Mesenchymal stem cell (in vitro differentiated cells and primary cell): ENCODE measurements at regions not wholly inside any gene's neighbourhood (a gene's known extent, or its start where the extent isn't known, plus 50 kb on each side); places are given as distances from the start of the nearest gene placed in this dataset.

Source experiments
- DNase-seq: peaks from one replicate; pipeline ENCODE4 v3.0.0-alpha.2; 2013
- H2AFZ ChIP-seq: one replicate; pipeline ENCODE4 v1.6.1; 2013; ENCODE audit warnings: low read depth, mild to moderate bottlenecking, control low read depth, inconsistent platforms, low read length, moderate library complexity
- H2AK5ac ChIP-seq: 2 replicates; pipeline ENCODE4 v1.6.1; 2013; ENCODE audit warnings: low read length, moderate library complexity, mild to moderate bottlenecking, inconsistent platforms; ENCODE audit not compliant: severe bottlenecking
- H2BK120ac ChIP-seq: one replicate; pipeline ENCODE4 v1.6.1; 2013; ENCODE audit warnings: low read depth, mild to moderate bottlenecking, inconsistent platforms, low read length, moderate library complexity
- H2BK12ac ChIP-seq, 2 experiments: one replicate each; pipeline ENCODE4 v1.6.1; 2013; ENCODE audit warnings: inconsistent platforms in 2 of 2, low read length in 2 of 2, mild to moderate bottlenecking in 2 of 2, moderate library complexity in 2 of 2, control low read depth in 1 of 2
- H2BK15ac ChIP-seq: one replicate; pipeline ENCODE4 v1.6.1; 2013; ENCODE audit warnings: mild to moderate bottlenecking, low read depth, inconsistent platforms; ENCODE audit not compliant: poor library complexity, severe bottlenecking
- H2BK5ac ChIP-seq: 2 replicates; pipeline ENCODE4 v1.6.1; 2013; ENCODE audit warnings: low read depth, mild to moderate bottlenecking, low read length, control low read depth, inconsistent platforms; ENCODE audit not compliant: poor library complexity, severe bottlenecking
- H3K14ac ChIP-seq, 2 experiments: one replicate each; pipeline ENCODE4 v1.6.1; 2013; ENCODE audit warnings: inconsistent platforms in 2 of 2, low read length in 2 of 2, control low read depth in 1 of 2, mild to moderate bottlenecking in 1 of 2, moderate library complexity in 1 of 2
- H3K18ac ChIP-seq, 2 experiments: one replicate each; pipeline ENCODE4 v1.6.1; 2013; ENCODE audit warnings: inconsistent platforms in 2 of 2, low read length in 2 of 2, control low read depth in 1 of 2, low read depth in 1 of 2, mild to moderate bottlenecking in 1 of 2
- H3K23ac ChIP-seq, 2 experiments: one replicate each; pipeline ENCODE4 v1.6.1; 2013; ENCODE audit warnings: inconsistent platforms in 2 of 2, low read length in 2 of 2, mild to moderate bottlenecking in 2 of 2, moderate library complexity in 2 of 2, control low read depth in 1 of 2
- H3K27ac ChIP-seq: 2 replicates; pipeline ENCODE4 v1.5.1; 2013; ENCODE audit warnings: mild to moderate bottlenecking, moderate library complexity, low read length, control low read depth, inconsistent platforms; ENCODE audit not compliant: poor library complexity, severe bottlenecking
- H3K27me3 ChIP-seq, 2 experiments: 2 replicates each; pipeline versions ENCODE4 v1.6.1 to v1.7.0; 2013; ENCODE audit warnings: low read length in 2 of 2, mild to moderate bottlenecking in 2 of 2, moderate library complexity in 2 of 2, control low read depth in 1 of 2, inconsistent platforms in 1 of 2; ENCODE audit not compliant: control insufficient read depth in 1 of 2, insufficient read depth in 1 of 2
- H3K36me3 ChIP-seq, 2 experiments: 2 replicates each; pipeline versions ENCODE4 v1.6.1 to v1.7.0; 2013; ENCODE audit warnings: low read length in 2 of 2, control low read depth in 1 of 2, inconsistent platforms in 1 of 2, low read depth in 1 of 2, mild to moderate bottlenecking in 1 of 2; ENCODE audit not compliant: insufficient read depth in 2 of 2, control insufficient read depth in 1 of 2
- H3K4ac ChIP-seq, 2 experiments: one replicate each; pipeline ENCODE4 v1.6.1; 2013; ENCODE audit warnings: inconsistent platforms in 2 of 2, low read length in 2 of 2, mild to moderate bottlenecking in 2 of 2, moderate library complexity in 2 of 2, control low read depth in 1 of 2, low read depth in 1 of 2
- H3K4me1 ChIP-seq: 2 replicates; pipeline ENCODE4 v1.6.1; 2013; ENCODE audit warnings: low read depth, low read length, control low read depth; ENCODE audit not compliant: control insufficient read depth, insufficient read depth
- H3K4me2 ChIP-seq: 2 replicates; pipeline ENCODE4 v1.6.1; 2013; ENCODE audit warnings: low read length, mild to moderate bottlenecking, inconsistent platforms; ENCODE audit not compliant: poor library complexity, severe bottlenecking
- H3K4me3 ChIP-seq, 2 experiments: 2 replicates each; pipeline versions ENCODE4 v1.5.1 to v1.7.0; 2013; ENCODE audit warnings: low read length in 2 of 2, mild to moderate bottlenecking in 2 of 2, control low read depth in 1 of 2, low read depth in 1 of 2; ENCODE audit not compliant: insufficient read depth in 1 of 2
- H3K79me1 ChIP-seq: replicated peaks from 2 replicates; pipeline ENCODE4 v1.6.1; 2013; ENCODE audit warnings: mild to moderate bottlenecking, control low read depth, low read length, inconsistent platforms; ENCODE audit not compliant: poor library complexity, severe bottlenecking
- H3K9ac ChIP-seq: 2 replicates; pipeline ENCODE4 v1.7.0; 2013; ENCODE audit warnings: mild to moderate bottlenecking, low read length, moderate library complexity
- H3K9me3 ChIP-seq: 2 replicates; pipeline ENCODE4 v1.7.0; 2013; ENCODE audit warnings: mild to moderate bottlenecking, low read length; ENCODE audit not compliant: control insufficient read depth
- H4K8ac ChIP-seq: one replicate; pipeline ENCODE4 v1.6.1; 2013; ENCODE audit warnings: inconsistent platforms, mild to moderate bottlenecking, low read length, moderate library complexity
- H4K91ac ChIP-seq: one replicate; pipeline ENCODE4 v1.6.1; 2013; ENCODE audit warnings: mild to moderate bottlenecking, low read length, inconsistent platforms
- WGBS: methylation state at CpG from one replicate; pipeline ENCODE4 v1.1.7; 2013; ENCODE audit warnings: mixed read lengths; 5-methylcytosine and 5-hydroxymethylcytosine counted together

- Histone ChIP-seq H2AK5ac (no peak overlapping the region), H2BK120ac (no peak overlapping the region), H3K14ac (no peak overlapping the region), H2BK15ac (no peak overlapping the region), H4K91ac (no peak overlapping the region), H3K27me3 (no peaks in the 10 kb centered on the region), H3K4me3 (peak overlapping the region in 1 of 2 experiments; percentile 49), H2AFZ (no peak overlapping the region), H2BK5ac (no peak overlapping the region), H3K4me1 (no peaks in the 10 kb centered on the region), H4K8ac (no peak overlapping the region), H3K23ac (no peak overlapping the region), H3K18ac (peak overlapping the region in 1 of 2 experiments; percentile 6), H3K27ac (no peak overlapping the region), H3K9ac (peak overlapping the region; percentile 48), H3K4ac (no peak overlapping the region), H2BK12ac (no peak overlapping the region), H3K79me1 (no peaks in the 10 kb centered on the region), H3K9me3 (no peaks in the 10 kb centered on the region), H3K4me2 (no peak overlapping the region), H3K36me3 (no peaks in the 10 kb centered on the region)
- DNase-seq: no peak
- WGBS: 74% methylated on average over 6 of the region's 6 CpGs
Observed at GRCh38 chr3:106341087-106341486, 472.3 kb upstream of the CBLB start.

GRCh38 chr3:106341586-106342162 lies 472.9 kb upstream of the CBLB start:
- H3K14ac ChIP-seq: no peak overlapping the region
- H3K4me1 ChIP-seq: no peaks in the 10 kb centered on the region
- no peak overlapping the region for H2BK12ac ChIP-seq
- H3K27ac ChIP-seq: no peak overlapping the region
- WGBS: 97% methylated on average over 6 of the region's 8 CpGs
- no peak overlapping the region for H3K23ac ChIP-seq
- no peak overlapping the region for H2BK15ac ChIP-seq
- no peak overlapping the region for H3K4me3 ChIP-seq
- no peak overlapping the region for H2BK5ac ChIP-seq
- H2AFZ ChIP-seq: no peak overlapping the region
- no peak overlapping the region for H2BK120ac ChIP-seq
- H3K27me3 ChIP-seq: no peaks in the 10 kb centered on the region
- H3K79me1 ChIP-seq: no peaks in the 10 kb centered on the region
- no peaks in the 10 kb centered on the region for H3K9me3 ChIP-seq
- H4K91ac ChIP-seq: no peak overlapping the region
- H3K9ac ChIP-seq: peak overlapping the region; percentile 48
- H3K4ac ChIP-seq: no peak overlapping the region
- DNase-seq: no peak
- H3K18ac ChIP-seq: no peak overlapping the region
- no peak overlapping the region for H4K8ac ChIP-seq
- H3K4me2 ChIP-seq: no peak overlapping the region
- H2AK5ac ChIP-seq: no peak overlapping the region
- H3K36me3 ChIP-seq: no peaks in the 10 kb centered on the region

- no peaks in the 10 kb centered on the region for H3K4me1 ChIP-seq
- no peak overlapping the region for H2BK5ac ChIP-seq
- H4K91ac ChIP-seq: no peak overlapping the region
- H4K8ac ChIP-seq: no peak overlapping the region
- no peak overlapping the region for H3K23ac ChIP-seq
- no peak overlapping the region for H3K4me3 ChIP-seq
- H3K79me1 ChIP-seq: no peaks in the 10 kb centered on the region
- no peak overlapping the region for H3K9ac ChIP-seq
- no peak overlapping the region for H3K4ac ChIP-seq
- H2AFZ ChIP-seq: no peak overlapping the region
- no peak overlapping the region for H2BK15ac ChIP-seq
- no peak overlapping the region for H3K18ac ChIP-seq
- no peaks in the 10 kb centered on the region for H3K27me3 ChIP-seq
- no peak for DNase-seq
- H3K36me3 ChIP-seq: no peaks in the 10 kb centered on the region
- no peak overlapping the region for H2BK120ac ChIP-seq
- no peak overlapping the region for H2AK5ac ChIP-seq
- no peaks in the 10 kb centered on the region for H3K9me3 ChIP-seq
- no peak overlapping the region for H3K14ac ChIP-seq
- 90% methylated on average over 1 of the region's 2 CpGs for WGBS
- no peak overlapping the region for H3K4me2 ChIP-seq
- no peak overlapping the region for H2BK12ac ChIP-seq
- no peak overlapping the region for H3K27ac ChIP-seq
Observed at GRCh38 chr3:106342386-106342785, 473.6 kb upstream of the CBLB start.

GRCh38 chr3:106343811-106344210 lies 475.0 kb upstream of the CBLB start:
- no peak for DNase-seq
- no peaks in the 10 kb centered on the region for H3K9me3 ChIP-seq
- H3K9ac ChIP-seq: no peak overlapping the region
- no peak overlapping the region for H3K4me3 ChIP-seq
- peak overlapping the region; percentile 65 for H2AK5ac ChIP-seq
- no peak overlapping the region for H3K14ac ChIP-seq
- H3K23ac ChIP-seq: no peak overlapping the region
- H3K18ac ChIP-seq: peak overlapping the region in 1 of 2 experiments; percentile 40
- H2AFZ ChIP-seq: no peak overlapping the region
- no peaks in the 10 kb centered on the region for H3K4me1 ChIP-seq
- peak overlapping the region; percentile 47 for H3K27ac ChIP-seq
- peak overlapping the region; percentile 44 for H2BK5ac ChIP-seq
- no peak overlapping the region for H4K8ac ChIP-seq
- no peak overlapping the region for H3K4me2 ChIP-seq
- H2BK120ac ChIP-seq: no peak overlapping the region
- no peak overlapping the region for H4K91ac ChIP-seq
- no peak overlapping the region for H3K4ac ChIP-seq
- H2BK12ac ChIP-seq: no peak overlapping the region
- no peaks in the 10 kb centered on the region for H3K36me3 ChIP-seq
- H2BK15ac ChIP-seq: no peak overlapping the region
- H3K79me1 ChIP-seq: no peaks in the 10 kb centered on the region
- no peaks in the 10 kb centered on the region for H3K27me3 ChIP-seq
